SKM-1 (cell line): ENCODE measurements at regions not wholly inside any gene's neighbourhood (a gene's known extent, or its start where the extent isn't known, plus 50 kb on each side); places are given as distances from the start of the nearest gene placed in this dataset.
"Not testable (repeated sequence)": the region's sequence is repeated elsewhere in the genome, so short reads cannot be mapped to it uniquely, and the experiment has no call there.

Experiments
- DNase-seq: peaks from one replicate; lab custom pipeline; 2025; ENCODE audit not compliant: unreplicated experiment; lab: John Stamatoyannopoulos, UW

GRCh38 chr7:54343511-54343910 is 198.7 kb upstream of the VSTM2A start:
- no peak for DNase-seq

GRCh38 chr7:54345746-54346145 is 196.4 kb upstream of the VSTM2A start:
- no peak for DNase-seq

GRCh38 chr7:54349229-54349628 is 192.9 kb upstream of the VSTM2A start:
- no peak for DNase-seq

GRCh38 chr7:54354436-54354835 is 187.7 kb upstream of the VSTM2A start:
- no peak for DNase-seq

GRCh38 chr7:54355842-54356241 is 186.3 kb upstream of the VSTM2A start:
- no peak for DNase-seq

GRCh38 chr7:54360075-54360840 is 181.9 kb upstream of the VSTM2A start:
- DNase-seq, result no peak

GRCh38 chr7:54390565-54390964 is 151.6 kb upstream of the VSTM2A start:
- DNase-seq, result no peak

- no peak for DNase-seq
These were observed 149.2 kb upstream of the VSTM2A start for GRCh38 chr7:54392935-54393334.

GRCh38 chr7:54394834-54395233 is 147.3 kb upstream of the VSTM2A start:
- DNase-seq, result no peak

- DNase-seq, result no peak
These were observed 144.2 kb upstream of the VSTM2A start for GRCh38 chr7:54397836-54398612.

GRCh38 chr7:54398863-54399262 is 143.3 kb upstream of the VSTM2A start:
- no peak for DNase-seq

- DNase-seq, result no peak
These were observed 132.3 kb upstream of the VSTM2A start for GRCh38 chr7:54409917-54410316.

- no peak for DNase-seq
These were observed 125.5 kb upstream of the VSTM2A start for GRCh38 chr7:54416678-54417077.

- no peak for DNase-seq
These were observed 123.0 kb upstream of the VSTM2A start for GRCh38 chr7:54419209-54419608.

- DNase-seq, result no peak
These were observed 115.8 kb upstream of the VSTM2A start for GRCh38 chr7:54426406-54426805.

GRCh38 chr7:54429111-54429510 is 113.1 kb upstream of the VSTM2A start:
- no peak for DNase-seq

GRCh38 chr7:54439391-54439790 is 102.8 kb upstream of the VSTM2A start:
- DNase-seq, result no peak

GRCh38 chr7:54444046-54444686 is 98.0 kb upstream of the VSTM2A start:
- DNase-seq, result not testable (repeated sequence)

- DNase-seq, result not testable (repeated sequence)
These were observed 89.0 kb upstream of the VSTM2A start for GRCh38 chr7:54453168-54453567.

GRCh38 chr7:54454700-54455099 is 87.5 kb upstream of the VSTM2A start:
- not testable (repeated sequence) for DNase-seq

GRCh38 chr7:54465095-54465494 is 77.1 kb upstream of the VSTM2A start:
- no peak for DNase-seq

- no peak for DNase-seq
These were observed 72.4 kb upstream of the VSTM2A start for GRCh38 chr7:54469740-54470139.
